ENCODE measurements at regions not wholly inside any gene's neighbourhood (a gene's known extent, or its start where the extent isn't known, plus 50 kb on each side); places are given as distances from the start of the nearest gene placed in this dataset.

DNA sequence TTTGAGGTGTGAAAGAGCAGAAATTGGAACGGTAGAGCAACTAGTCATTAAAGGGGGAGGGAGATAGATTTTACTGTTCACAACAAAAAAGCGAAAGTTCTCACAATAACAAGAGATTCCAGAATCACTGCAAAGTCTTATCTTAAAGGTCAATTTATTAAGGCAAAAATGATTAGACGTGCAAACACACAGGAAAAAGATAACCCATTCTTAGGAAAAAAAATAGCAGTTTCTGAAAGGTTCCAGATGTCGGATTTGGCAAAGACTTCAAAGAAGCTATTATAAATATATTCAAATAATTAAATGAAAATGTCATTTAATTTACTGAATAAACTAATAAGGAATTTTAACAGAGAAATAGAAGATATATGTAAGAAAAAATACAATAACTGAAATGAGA is 70.8 kb upstream of the GNAI1 start:
- TF ChIP-seq, protein P1, sequence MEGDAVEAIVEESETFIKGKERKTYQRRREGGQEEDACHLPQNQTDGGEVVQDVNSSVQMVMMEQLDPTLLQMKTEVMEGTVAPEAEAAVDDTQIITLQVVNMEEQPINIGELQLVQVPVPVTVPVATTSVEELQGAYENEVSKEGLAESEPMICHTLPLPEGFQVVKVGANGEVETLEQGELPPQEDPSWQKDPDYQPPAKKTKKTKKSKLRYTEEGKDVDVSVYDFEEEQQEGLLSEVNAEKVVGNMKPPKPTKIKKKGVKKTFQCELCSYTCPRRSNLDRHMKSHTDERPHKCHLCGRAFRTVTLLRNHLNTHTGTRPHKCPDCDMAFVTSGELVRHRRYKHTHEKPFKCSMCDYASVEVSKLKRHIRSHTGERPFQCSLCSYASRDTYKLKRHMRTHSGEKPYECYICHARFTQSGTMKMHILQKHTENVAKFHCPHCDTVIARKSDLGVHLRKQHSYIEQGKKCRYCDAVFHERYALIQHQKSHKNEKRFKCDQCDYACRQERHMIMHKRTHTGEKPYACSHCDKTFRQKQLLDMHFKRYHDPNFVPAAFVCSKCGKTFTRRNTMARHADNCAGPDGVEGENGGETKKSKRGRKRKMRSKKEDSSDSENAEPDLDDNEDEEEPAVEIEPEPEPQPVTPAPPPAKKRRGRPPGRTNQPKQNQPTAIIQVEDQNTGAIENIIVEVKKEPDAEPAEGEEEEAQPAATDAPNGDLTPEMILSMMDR (IDR thresholded peaks at IDR 0.05), result no peak
- no peak for TF ChIP-seq EZH2 (IDR thresholded peaks at IDR 0.05; ENCODE audit: borderline replicate concordance, insufficient read depth, low read depth, low read length, poor library complexity, severe bottlenecking)

All from B cell (primary cell).